ENCODE measurements at regions not wholly inside any gene's neighbourhood (a gene's known extent, or its start where the extent isn't known, plus 50 kb on each side); places are given as distances from the start of the nearest gene placed in this dataset.
A peak's percentile ranks its signal among the peaks of the same experiment; 100 is the strongest.

GRCh38 chr18:10111944-10112343 is 198.1 kb downstream of the VAPA start:
- H3K27me3 ChIP-seq (ENCODE audit: control insufficient read depth in 3 of 3, insufficient read depth in 3 of 3, low read length in 3 of 3) = no peaks in the 10 kb centered on the region
- no peaks in the 10 kb centered on the region for H3K36me3 ChIP-seq (ENCODE audit: control insufficient read depth in 3 of 3, insufficient read depth in 3 of 3, low read length in 3 of 3)
- H3K9ac ChIP-seq (ENCODE audit: low read depth in 1 of 3, low read length in 3 of 3) = no peak overlapping the region
- no peaks in the 10 kb centered on the region for H3K4me1 ChIP-seq (ENCODE audit: control insufficient read depth in 3 of 3, insufficient read depth in 3 of 3, low read length in 3 of 3)
- H3K9me3 ChIP-seq (ENCODE audit: control insufficient read depth in 3 of 3, low read length in 3 of 3) = no peaks in the 10 kb centered on the region
- H3K4me3 ChIP-seq (ENCODE audit: low read length in 3 of 3) = no peak overlapping the region
- H3K27ac ChIP-seq (ENCODE audit: low read depth, low read length) = no peak overlapping the region

GRCh38 chr18:10113121-10114022 is 199.6 kb downstream of the VAPA start:
- Histone ChIP-seq H3K9me3 (ENCODE audit: control insufficient read depth in 3 of 3, low read length in 3 of 3) (no peaks in the 10 kb centered on the region), H3K4me3 (ENCODE audit: low read length in 3 of 3) (no peak overlapping the region), H3K36me3 (ENCODE audit: control insufficient read depth in 3 of 3, insufficient read depth in 3 of 3, low read length in 3 of 3) (no peaks in the 10 kb centered on the region), H3K27me3 (ENCODE audit: control insufficient read depth in 3 of 3, insufficient read depth in 3 of 3, low read length in 3 of 3) (no peaks in the 10 kb centered on the region), H3K9ac (ENCODE audit: low read depth in 1 of 3, low read length in 3 of 3) (no peak overlapping the region), H3K4me1 (ENCODE audit: control insufficient read depth in 3 of 3, insufficient read depth in 3 of 3, low read length in 3 of 3) (no peaks in the 10 kb centered on the region), H3K27ac (ENCODE audit: low read depth, low read length) (no peak overlapping the region)

- Histone ChIP-seq H3K27ac (ENCODE audit: low read depth, low read length) (no peak overlapping the region), H3K4me1 (ENCODE audit: control insufficient read depth in 3 of 3, insufficient read depth in 3 of 3, low read length in 3 of 3) (no peaks in the 10 kb centered on the region), H3K36me3 (ENCODE audit: control insufficient read depth in 3 of 3, insufficient read depth in 3 of 3, low read length in 3 of 3) (no peaks in the 10 kb centered on the region), H3K9me3 (ENCODE audit: control insufficient read depth in 3 of 3, low read length in 3 of 3) (no peaks in the 10 kb centered on the region), H3K9ac (ENCODE audit: low read depth in 1 of 3, low read length in 3 of 3) (no peak overlapping the region), H3K27me3 (ENCODE audit: control insufficient read depth in 3 of 3, insufficient read depth in 3 of 3, low read length in 3 of 3) (no peaks in the 10 kb centered on the region), H3K4me3 (ENCODE audit: low read length in 3 of 3) (no peak overlapping the region)
These were observed 201.1 kb downstream of the VAPA start for GRCh38 chr18:10114717-10115463.

GRCh38 chr18:10116574-10116973 is 202.8 kb downstream of the VAPA start:
- Histone ChIP-seq H3K36me3 (ENCODE audit: control insufficient read depth in 3 of 3, insufficient read depth in 3 of 3, low read length in 3 of 3) (no peaks in the 10 kb centered on the region), H3K4me1 (ENCODE audit: control insufficient read depth in 3 of 3, insufficient read depth in 3 of 3, low read length in 3 of 3) (peaks cover 2 to 11% (median 4%) of the 10 kb centered on the region in 3 donors), H3K4me3 (ENCODE audit: low read length in 3 of 3) (no peak overlapping the region), H3K9ac (ENCODE audit: low read depth in 1 of 3, low read length in 3 of 3) (no peak overlapping the region), H3K9me3 (ENCODE audit: control insufficient read depth in 3 of 3, low read length in 3 of 3) (no peaks in the 10 kb centered on the region), H3K27ac (ENCODE audit: low read depth, low read length) (no peak overlapping the region), H3K27me3 (ENCODE audit: control insufficient read depth in 3 of 3, insufficient read depth in 3 of 3, low read length in 3 of 3) (no peaks in the 10 kb centered on the region)

GRCh38 chr18:10119528-10119927 is 205.7 kb downstream of the VAPA start:
- H3K4me1 ChIP-seq (ENCODE audit: control insufficient read depth in 3 of 3, insufficient read depth in 3 of 3, low read length in 3 of 3) = peaks cover 18 to 32% (median 21%) of the 10 kb centered on the region in 3 donors
- H3K4me3 ChIP-seq (ENCODE audit: low read length in 3 of 3) = no peak overlapping the region
- no peaks in the 10 kb centered on the region for H3K9me3 ChIP-seq (ENCODE audit: control insufficient read depth in 3 of 3, low read length in 3 of 3)
- no peaks in the 10 kb centered on the region for H3K36me3 ChIP-seq (ENCODE audit: control insufficient read depth in 3 of 3, insufficient read depth in 3 of 3, low read length in 3 of 3)
- no peak overlapping the region for H3K9ac ChIP-seq (ENCODE audit: low read depth in 1 of 3, low read length in 3 of 3)
- H3K27me3 ChIP-seq (ENCODE audit: control insufficient read depth in 3 of 3, insufficient read depth in 3 of 3, low read length in 3 of 3) = no peaks in the 10 kb centered on the region
- H3K27ac ChIP-seq (ENCODE audit: low read depth, low read length) = no peak overlapping the region

GRCh38 chr18:10119991-10120390 is 206.2 kb downstream of the VAPA start:
- Histone ChIP-seq H3K9ac (ENCODE audit: low read depth in 1 of 3, low read length in 3 of 3) (no peak overlapping the region), H3K4me3 (ENCODE audit: low read length in 3 of 3) (no peak overlapping the region), H3K36me3 (ENCODE audit: control insufficient read depth in 3 of 3, insufficient read depth in 3 of 3, low read length in 3 of 3) (no peaks in the 10 kb centered on the region), H3K4me1 (ENCODE audit: control insufficient read depth in 3 of 3, insufficient read depth in 3 of 3, low read length in 3 of 3) (peaks cover 21 to 36% (median 21%) of the 10 kb centered on the region in 3 donors), H3K9me3 (ENCODE audit: control insufficient read depth in 3 of 3, low read length in 3 of 3) (no peaks in the 10 kb centered on the region), H3K27me3 (ENCODE audit: control insufficient read depth in 3 of 3, insufficient read depth in 3 of 3, low read length in 3 of 3) (no peaks in the 10 kb centered on the region), H3K27ac (ENCODE audit: low read depth, low read length) (no peak overlapping the region)

- H3K27ac ChIP-seq (ENCODE audit: low read depth, low read length) = no peak overlapping the region
- no peaks in the 10 kb centered on the region for H3K9me3 ChIP-seq (ENCODE audit: control insufficient read depth in 3 of 3, low read length in 3 of 3)
- H3K27me3 ChIP-seq (ENCODE audit: control insufficient read depth in 3 of 3, insufficient read depth in 3 of 3, low read length in 3 of 3) = no peaks in the 10 kb centered on the region
- peaks cover 21 to 36% (median 21%) of the 10 kb centered on the region in 3 donors for H3K4me1 ChIP-seq (ENCODE audit: control insufficient read depth in 3 of 3, insufficient read depth in 3 of 3, low read length in 3 of 3)
- no peak overlapping the region for H3K9ac ChIP-seq (ENCODE audit: low read depth in 1 of 3, low read length in 3 of 3)
- H3K36me3 ChIP-seq (ENCODE audit: control insufficient read depth in 3 of 3, insufficient read depth in 3 of 3, low read length in 3 of 3) = no peaks in the 10 kb centered on the region
- H3K4me3 ChIP-seq (ENCODE audit: low read length in 3 of 3) = no peak overlapping the region
These were observed 206.8 kb downstream of the VAPA start for GRCh38 chr18:10120622-10121021.

GRCh38 chr18:10121028-10121427 is 207.2 kb downstream of the VAPA start:
- Histone ChIP-seq H3K9me3 (ENCODE audit: control insufficient read depth in 3 of 3, low read length in 3 of 3) (no peaks in the 10 kb centered on the region), H3K27ac (ENCODE audit: low read depth, low read length) (no peak overlapping the region), H3K9ac (ENCODE audit: low read depth in 1 of 3, low read length in 3 of 3) (no peak overlapping the region), H3K27me3 (ENCODE audit: control insufficient read depth in 3 of 3, insufficient read depth in 3 of 3, low read length in 3 of 3) (no peaks in the 10 kb centered on the region), H3K4me3 (ENCODE audit: low read length in 3 of 3) (no peak overlapping the region), H3K36me3 (ENCODE audit: control insufficient read depth in 3 of 3, insufficient read depth in 3 of 3, low read length in 3 of 3) (no peaks in the 10 kb centered on the region), H3K4me1 (ENCODE audit: control insufficient read depth in 3 of 3, insufficient read depth in 3 of 3, low read length in 3 of 3) (peaks cover 21 to 36% (median 21%) of the 10 kb centered on the region in 3 donors)

- H3K27ac ChIP-seq (ENCODE audit: low read depth, low read length) = peak overlapping the region; percentile 79
- H3K9ac ChIP-seq (ENCODE audit: low read depth in 1 of 3, low read length in 3 of 3) = peak overlapping the region in 1 of 3 donors; percentile 68
- H3K4me3 ChIP-seq (ENCODE audit: low read length in 3 of 3) = peak overlapping the region in 1 of 3 donors; percentile 46
- H3K36me3 ChIP-seq (ENCODE audit: control insufficient read depth in 3 of 3, insufficient read depth in 3 of 3, low read length in 3 of 3) = no peaks in the 10 kb centered on the region
- H3K9me3 ChIP-seq (ENCODE audit: control insufficient read depth in 3 of 3, low read length in 3 of 3) = no peaks in the 10 kb centered on the region
- H3K4me1 ChIP-seq (ENCODE audit: control insufficient read depth in 3 of 3, insufficient read depth in 3 of 3, low read length in 3 of 3) = peaks cover 21 to 36% (median 21%) of the 10 kb centered on the region in 3 donors
- H3K27me3 ChIP-seq (ENCODE audit: control insufficient read depth in 3 of 3, insufficient read depth in 3 of 3, low read length in 3 of 3) = no peaks in the 10 kb centered on the region
These were observed 208.1 kb downstream of the VAPA start for GRCh38 chr18:10121786-10122515.

Data from skeletal muscle tissue (tissue), 3 donors.